Upper lobe of left lung (tissue), 4 donors: ENCODE measurements at regions not wholly inside any gene's neighbourhood (a gene's known extent, or its start where the extent isn't known, plus 50 kb on each side); places are given as distances from the start of the nearest gene placed in this dataset.

Experiments
- POLR2A ChIP-seq, 4 donors: fragments of 450-650 bp; IDR thresholded peaks; one replicate each; pipeline ENCODE4 v1.5.1; 2016 to 2017; ENCODE audit warnings: antibody characterized with exemption in 4 of 4, mild to moderate bottlenecking in 2 of 4
- POLR2AphosphoS5 ChIP-seq, 2 donors: sonication (generic); formaldehyde crosslinking; IDR thresholded peaks; one replicate each; pipeline ENCODE4 v1.5.1; 2017; ENCODE audit warnings: antibody characterized with exemption in 2 of 2
- TF ChIP-seq, protein P1 (sequence below), 6 experiments: fragments of 450-650 bp in 4 of 6; fragments of 200-600 bp in 2 of 6; sonication (generic) in 2 of 6; IDR thresholded peaks; one replicate each; pipeline ENCODE4 v1.5.1; 2016 to 2019; ENCODE audit warnings: antibody characterized with exemption in 6 of 6

DNA sequence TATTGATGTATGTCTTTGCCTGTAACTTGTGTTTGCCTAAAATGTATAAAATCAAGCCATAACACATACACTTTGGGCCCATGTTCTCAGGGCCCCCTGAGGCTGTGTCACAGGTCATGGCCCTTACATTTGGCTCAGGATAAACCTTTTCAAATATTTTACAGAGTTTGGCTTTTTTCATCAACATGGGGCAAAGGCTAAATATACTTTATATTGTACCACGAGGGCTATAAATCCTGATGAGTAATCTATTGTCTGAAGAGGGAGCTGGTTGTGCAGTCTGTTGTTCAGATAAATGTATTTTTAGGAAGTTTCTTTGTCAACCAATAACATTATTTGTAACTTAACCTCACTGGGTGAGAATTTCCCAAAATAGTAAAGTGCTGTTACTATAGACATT, 404.6 kb upstream of the DDI1 start:
- TF ChIP-seq, protein P1, sequence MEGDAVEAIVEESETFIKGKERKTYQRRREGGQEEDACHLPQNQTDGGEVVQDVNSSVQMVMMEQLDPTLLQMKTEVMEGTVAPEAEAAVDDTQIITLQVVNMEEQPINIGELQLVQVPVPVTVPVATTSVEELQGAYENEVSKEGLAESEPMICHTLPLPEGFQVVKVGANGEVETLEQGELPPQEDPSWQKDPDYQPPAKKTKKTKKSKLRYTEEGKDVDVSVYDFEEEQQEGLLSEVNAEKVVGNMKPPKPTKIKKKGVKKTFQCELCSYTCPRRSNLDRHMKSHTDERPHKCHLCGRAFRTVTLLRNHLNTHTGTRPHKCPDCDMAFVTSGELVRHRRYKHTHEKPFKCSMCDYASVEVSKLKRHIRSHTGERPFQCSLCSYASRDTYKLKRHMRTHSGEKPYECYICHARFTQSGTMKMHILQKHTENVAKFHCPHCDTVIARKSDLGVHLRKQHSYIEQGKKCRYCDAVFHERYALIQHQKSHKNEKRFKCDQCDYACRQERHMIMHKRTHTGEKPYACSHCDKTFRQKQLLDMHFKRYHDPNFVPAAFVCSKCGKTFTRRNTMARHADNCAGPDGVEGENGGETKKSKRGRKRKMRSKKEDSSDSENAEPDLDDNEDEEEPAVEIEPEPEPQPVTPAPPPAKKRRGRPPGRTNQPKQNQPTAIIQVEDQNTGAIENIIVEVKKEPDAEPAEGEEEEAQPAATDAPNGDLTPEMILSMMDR (IDR thresholded peaks at IDR 0.05): no peak
- no peak for TF ChIP-seq POLR2A (IDR thresholded peaks at IDR 0.05)
- no peak for TF ChIP-seq POLR2AphosphoS5 (IDR thresholded peaks at IDR 0.05)
